ENCODE measurements at regions not wholly inside any gene's neighbourhood (a gene's known extent, or its start where the extent isn't known, plus 50 kb on each side); places are given as distances from the start of the nearest gene placed in this dataset.

DNA sequence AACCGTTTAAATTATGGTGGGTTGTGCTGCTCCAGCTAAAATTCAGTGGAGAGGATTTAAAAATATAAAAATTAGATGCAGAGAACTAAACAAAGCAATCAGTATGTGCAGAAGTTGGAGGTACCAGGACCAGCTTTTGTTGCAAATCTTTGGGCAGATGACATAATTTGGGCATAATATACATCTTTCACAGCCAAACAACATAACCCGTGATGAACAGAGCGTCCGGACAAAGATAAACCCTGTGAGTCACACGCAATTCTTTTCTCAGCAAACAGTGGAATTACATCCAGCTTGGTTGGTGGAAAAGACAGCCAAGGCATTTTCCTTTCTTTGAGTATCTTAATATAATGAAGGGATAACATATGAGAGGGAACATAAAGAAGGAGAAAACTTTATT, 419.4 kb upstream of the ADAMTS9 start:
- no peak for DNase-seq

- no peak for DNase-seq
Observed at GRCh38 chr3:65101450-65101849, 413.6 kb upstream of the ADAMTS9 start.

DNA sequence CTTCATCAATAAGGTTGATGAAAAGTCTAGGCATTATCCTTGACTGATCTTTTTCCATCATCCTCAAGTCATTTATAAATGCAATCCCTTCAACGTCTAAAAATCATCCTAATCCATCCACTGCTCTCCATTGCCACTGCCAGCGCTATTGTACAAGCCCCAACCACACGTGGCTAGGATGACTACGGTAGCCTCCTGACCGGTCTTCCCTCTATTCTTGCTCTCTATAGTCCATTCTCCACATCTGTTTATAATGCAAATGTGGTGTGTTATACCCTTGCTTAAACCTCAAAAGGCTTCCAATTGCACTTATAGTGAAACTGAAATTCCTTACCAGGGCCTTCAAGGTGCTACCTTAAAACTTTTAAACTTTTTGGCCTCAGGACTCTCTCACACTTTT, 410.6 kb upstream of the ADAMTS9 start:
- no peak for DNase-seq

- no peak for DNase-seq
Observed at GRCh38 chr3:65096110-65096745, 408.4 kb upstream of the ADAMTS9 start.

DNA sequence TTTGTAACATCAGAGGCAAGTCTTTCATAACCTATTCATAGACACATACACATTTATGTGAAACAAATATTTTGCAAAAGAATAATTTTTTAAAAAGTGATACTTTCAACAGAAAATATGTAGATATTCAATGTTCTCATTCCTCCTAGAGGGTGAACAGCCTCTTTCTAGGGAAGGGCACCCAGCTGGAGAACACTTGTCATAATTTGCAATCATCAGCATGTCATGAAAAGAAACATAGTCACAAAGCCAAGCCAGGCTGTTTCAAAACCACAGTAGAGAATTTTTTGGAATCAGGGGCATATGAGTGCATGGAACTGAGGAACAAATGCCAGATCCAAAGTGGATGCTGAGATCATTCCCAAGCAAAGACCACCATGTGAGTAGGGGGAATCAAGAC, 406.9 kb upstream of the ADAMTS9 start:
- no peak for DNase-seq

DNA sequence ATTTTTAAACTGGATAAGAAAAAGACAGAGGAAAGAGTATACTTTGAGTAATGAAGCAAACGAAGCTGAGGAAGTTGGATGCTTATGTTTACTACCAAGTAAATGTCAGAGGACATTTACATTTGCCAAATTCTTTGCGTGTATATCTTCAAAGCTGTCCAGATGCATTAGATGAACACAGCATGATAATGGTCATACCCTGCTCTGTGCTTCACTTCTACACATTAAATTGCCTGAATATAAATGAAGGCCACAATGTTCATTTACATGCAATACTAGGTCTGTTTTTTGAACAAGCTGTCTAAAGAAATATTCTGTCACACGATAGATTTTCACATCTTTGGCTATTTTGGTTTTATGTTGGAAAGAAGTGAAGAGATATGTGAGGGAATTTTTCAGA, 405.8 kb upstream of the ADAMTS9 start:
- no peak for DNase-seq

GRCh38 chr3:65091565-65091964, 403.8 kb upstream of the ADAMTS9 start:
- no peak for DNase-seq

DNA sequence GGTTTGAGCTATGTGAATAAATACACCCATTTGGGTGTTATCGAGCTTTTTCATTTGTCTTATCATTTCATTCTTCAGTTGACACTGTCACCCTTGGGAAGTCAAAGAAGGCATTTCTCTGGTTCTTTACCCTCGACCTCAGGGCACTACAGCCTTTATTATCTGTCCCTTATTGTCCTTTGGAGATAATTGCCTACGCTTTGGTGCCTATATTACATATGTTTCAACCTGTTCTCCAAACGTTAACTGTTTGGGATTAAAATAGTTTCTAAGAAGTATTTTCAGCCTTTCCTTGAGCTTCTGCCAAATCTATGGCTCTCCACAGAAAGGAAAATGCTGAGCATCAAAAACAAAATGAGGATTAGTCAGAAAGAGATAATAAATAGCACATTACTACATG, 395.4 kb upstream of the ADAMTS9 start:
- no peak for DNase-seq

DNA sequence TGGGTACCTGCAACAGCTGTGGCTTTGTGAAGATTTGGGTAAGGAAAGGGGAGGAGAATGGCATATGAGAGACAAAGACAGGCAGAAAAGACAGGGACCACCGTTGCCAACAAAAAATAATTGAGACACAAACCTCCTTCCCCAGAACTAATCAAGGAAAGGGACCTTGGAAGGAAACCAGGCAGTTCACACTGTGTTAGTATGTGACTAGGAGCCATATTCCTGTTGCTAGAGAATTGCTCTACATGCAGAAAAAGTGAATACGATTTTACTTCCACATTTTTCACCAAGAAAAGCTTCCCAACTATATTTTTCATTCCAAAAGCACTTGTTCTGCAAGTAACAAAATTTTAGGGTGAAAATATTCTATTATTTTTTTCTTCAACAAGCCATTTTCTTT, 393.7 kb upstream of the ADAMTS9 start:
- DNase-seq = no peak

DNA sequence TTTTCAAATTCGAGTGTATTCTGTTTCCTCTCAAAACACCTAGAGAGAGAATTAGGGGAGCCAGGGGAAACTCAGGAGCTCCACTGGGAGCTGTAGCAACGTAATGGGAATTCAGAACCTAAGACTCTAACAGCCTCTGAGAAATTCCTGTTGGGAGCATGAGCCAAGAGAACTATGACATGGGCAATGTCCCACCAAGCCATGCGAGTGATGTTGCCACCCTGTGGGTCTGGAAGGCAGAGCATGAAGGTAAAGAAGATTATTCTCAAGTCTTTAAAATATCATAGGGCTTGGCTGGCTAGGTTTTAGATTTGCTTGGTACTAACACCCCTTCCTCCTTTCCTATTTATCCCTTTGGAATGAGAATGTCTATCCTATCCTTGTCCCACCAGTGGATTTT, 392.6 kb upstream of the ADAMTS9 start:
- no peak for DNase-seq

DNA sequence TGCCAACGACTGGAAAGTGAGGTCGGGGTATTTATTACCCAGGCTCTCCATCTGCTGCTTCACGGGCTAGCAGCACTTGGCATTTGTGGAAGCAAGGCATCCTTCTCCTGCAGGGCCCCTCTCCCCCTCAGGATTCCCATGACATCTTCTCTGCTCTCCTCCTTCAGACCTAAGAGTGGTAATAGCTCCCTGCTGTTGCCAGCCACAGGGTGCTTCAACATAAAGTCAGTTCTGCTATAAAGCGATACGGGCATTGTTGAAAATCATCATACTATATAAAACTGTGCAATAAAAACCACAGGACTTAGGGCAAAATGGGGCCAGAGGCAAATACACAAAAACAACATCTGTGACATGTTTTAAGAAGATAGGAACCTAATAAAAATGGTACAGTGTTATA, 391.8 kb upstream of the ADAMTS9 start:
- no peak for DNase-seq

GRCh38 chr3:65078748-65079147, 390.9 kb upstream of the ADAMTS9 start:
- DNase-seq = no peak

DNA sequence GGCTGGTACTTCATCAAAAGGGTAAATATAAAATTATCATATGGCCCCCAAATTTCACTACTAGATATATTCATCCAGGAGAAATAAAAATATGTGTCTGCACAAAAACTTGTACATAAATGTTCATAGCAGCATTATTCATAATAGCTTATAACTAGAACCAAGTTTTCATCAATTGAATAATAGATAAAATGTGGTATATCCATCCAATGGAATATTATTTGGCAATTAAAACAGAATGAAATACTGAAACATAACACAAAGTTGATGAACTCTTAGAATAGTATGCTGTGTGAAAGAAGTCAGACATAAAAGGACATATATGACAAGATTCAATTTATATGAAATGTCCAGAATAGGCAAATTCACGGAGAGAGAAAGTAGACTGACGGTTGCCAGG, 389.3 kb upstream of the ADAMTS9 start:
- no peak for DNase-seq

GRCh38 chr3:65070968-65071367, 383.2 kb upstream of the ADAMTS9 start:
- no peak for DNase-seq

DNA sequence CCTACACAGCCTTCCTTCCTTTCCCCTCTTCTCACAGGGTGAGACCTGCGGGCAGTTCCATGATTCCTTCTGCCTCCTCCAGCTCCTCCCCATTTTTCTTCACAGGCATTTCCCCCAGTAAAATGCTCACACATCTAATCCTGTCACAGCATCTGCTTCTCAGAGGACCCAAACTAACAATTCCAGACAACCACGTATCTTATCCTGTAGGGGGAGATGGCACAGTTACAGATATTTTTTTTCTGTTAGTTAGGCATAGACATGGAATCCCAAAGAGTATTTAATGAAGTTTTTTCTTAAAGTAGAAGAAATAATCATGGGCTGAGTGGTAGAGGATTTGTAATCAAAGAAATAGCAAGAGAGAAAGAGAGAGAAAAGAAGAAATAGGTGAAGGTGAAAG, 373.1 kb upstream of the ADAMTS9 start:
- no peak for DNase-seq

DNA sequence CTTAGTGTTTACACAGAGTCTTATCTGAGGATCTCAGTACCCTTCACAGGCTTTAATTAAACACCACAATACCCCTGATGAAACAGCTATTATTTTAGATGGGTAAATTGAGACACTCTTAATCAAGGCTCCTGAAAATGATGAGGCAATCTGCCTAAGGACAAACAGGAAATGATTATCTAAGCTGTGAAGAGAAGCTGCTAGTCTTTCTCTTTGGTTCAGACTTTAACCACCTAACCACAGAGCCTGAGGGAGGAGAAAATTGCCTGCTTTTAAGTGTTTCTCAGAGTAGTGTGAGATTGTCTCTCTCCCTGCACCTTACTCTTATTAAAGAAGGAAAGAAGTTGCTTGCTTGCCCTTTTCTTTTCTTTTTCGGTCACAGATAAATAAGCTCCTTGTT, 364.3 kb upstream of the ADAMTS9 start:
- no peak for DNase-seq

GRCh38 chr3:65048151-65048550, 360.4 kb upstream of the ADAMTS9 start:
- no peak for DNase-seq

DNA sequence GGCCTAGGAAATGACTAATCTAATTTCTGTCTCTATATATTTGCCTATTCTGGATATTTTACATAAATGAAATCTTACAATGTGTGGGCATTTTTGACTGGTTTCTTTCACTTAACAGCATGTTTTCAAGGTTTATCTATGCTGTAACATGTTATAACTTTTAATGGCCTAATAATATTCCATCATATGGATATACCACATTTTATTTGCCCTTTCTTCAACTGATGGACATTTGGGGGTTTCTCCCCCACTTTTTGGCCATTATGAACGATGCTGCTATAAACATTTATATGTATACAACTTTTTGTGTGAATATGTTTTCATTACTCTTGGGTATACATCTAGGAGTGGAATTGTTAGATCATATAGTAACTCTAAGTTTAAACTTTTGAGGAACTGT, 357.3 kb upstream of the ADAMTS9 start:
- no peak for DNase-seq

- no peak for DNase-seq
Observed at GRCh38 chr3:65044401-65044800, 356.6 kb upstream of the ADAMTS9 start.

DNA sequence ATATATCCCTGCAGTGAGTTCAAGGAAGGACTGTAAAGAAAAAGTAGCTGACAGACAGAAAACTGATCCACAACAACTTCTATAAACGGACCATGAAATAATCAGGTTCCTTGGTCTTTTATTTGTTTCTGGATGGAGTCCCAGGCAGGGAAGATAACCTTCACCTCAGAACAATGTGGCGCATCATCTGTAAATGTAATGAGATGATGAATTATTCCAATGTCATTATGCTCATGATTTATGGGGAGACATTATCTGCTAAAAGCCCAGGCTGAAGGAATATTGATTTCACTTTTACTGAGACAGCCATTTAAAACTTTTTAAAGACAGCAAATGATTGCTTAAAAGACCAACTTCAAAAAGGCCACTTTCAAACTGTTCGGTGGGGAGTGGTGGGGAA, 354.9 kb upstream of the ADAMTS9 start:
- no peak for DNase-seq

DNA sequence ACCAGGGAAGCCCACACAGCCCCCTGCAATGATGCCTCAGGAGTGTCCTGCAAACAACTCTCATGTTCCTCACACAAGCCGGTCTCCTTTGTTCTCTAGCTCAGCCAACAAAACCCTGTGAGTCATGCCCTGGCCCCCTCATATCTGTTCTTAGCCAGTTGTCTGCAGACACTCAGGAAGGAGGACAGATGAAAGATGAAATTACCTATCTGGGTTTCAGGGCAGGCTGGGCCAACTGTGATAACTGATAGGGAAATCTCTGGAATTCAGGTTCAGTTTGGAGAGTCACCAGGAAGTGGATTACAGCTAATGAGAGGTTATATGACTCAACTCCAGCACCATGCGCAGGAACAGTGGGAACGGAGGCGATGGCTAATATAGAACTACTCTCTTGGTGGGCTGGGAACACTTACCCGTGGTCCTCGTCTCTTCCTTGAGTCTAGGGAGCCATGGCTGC, 352.0 kb upstream of the ADAMTS9 start:
- DNase-seq = no peak

DNA sequence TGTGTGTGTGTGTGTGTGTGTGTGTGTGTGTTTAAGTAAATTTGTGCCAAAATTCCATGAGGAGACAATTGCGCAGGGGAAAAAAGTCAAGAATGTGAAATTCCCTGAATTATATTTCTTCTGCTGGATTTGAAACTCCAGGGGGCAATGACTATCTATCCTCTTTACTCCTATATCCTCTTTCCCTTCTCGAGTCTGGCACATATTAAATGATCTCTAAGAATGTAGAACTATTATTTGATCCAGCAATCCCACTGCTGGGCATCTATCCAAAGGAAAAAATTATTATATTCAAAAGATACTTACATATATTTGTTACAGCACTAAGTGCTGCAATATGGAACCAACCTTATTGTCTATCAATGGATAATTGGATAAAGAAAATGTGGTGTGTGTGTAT, 350.1 kb upstream of the ADAMTS9 start:
- no peak for DNase-seq

- no peak for DNase-seq
Observed at GRCh38 chr3:65035246-65035645, 347.4 kb upstream of the ADAMTS9 start.

- DNase-seq = no peak
Observed at GRCh38 chr3:65033576-65033975, 345.8 kb upstream of the ADAMTS9 start.

- DNase-seq = peak; percentile 47
Observed at GRCh38 chr3:65030847-65031463, 343.2 kb upstream of the ADAMTS9 start.

Data from OCI-M1 (cell line).